HUES48 (cell line): ENCODE measurements at regions not wholly inside any gene's neighbourhood (a gene's known extent, or its start where the extent isn't known, plus 50 kb on each side); places are given as distances from the start of the nearest gene placed in this dataset.

Experiments used
- H3K27ac ChIP-seq: one replicate; pipeline ENCODE4 v1.7.0; 2013; ENCODE audit warnings: low read depth, low read length, inconsistent platforms
- H3K27me3 ChIP-seq: 2 replicates; pipeline ENCODE4 v1.6.1; 2013; ENCODE audit warnings: mild to moderate bottlenecking, low read length; ENCODE audit not compliant: control insufficient read depth, insufficient read depth
- H3K36me3 ChIP-seq: 2 replicates; pipeline ENCODE4 v1.6.1; 2013; ENCODE audit warnings: low read length; ENCODE audit not compliant: control insufficient read depth, insufficient read depth
- H3K4me1 ChIP-seq: 2 replicates; pipeline ENCODE4 v1.6.1; 2013; ENCODE audit warnings: mild to moderate bottlenecking, low read length; ENCODE audit not compliant: control insufficient read depth, insufficient read depth
- H3K4me3 ChIP-seq: 2 replicates; pipeline ENCODE4 v1.5.1; 2013; ENCODE audit warnings: mild to moderate bottlenecking, low read depth, low read length
- H3K9ac ChIP-seq: 2 replicates; pipeline ENCODE4 v1.6.1; 2013; ENCODE audit warnings: mild to moderate bottlenecking, low read depth, low read length, moderate library complexity
- H3K9me3 ChIP-seq: 2 replicates; pipeline ENCODE4 v1.6.1; 2013; ENCODE audit warnings: low read length; ENCODE audit not compliant: control insufficient read depth, insufficient read depth

DNA sequence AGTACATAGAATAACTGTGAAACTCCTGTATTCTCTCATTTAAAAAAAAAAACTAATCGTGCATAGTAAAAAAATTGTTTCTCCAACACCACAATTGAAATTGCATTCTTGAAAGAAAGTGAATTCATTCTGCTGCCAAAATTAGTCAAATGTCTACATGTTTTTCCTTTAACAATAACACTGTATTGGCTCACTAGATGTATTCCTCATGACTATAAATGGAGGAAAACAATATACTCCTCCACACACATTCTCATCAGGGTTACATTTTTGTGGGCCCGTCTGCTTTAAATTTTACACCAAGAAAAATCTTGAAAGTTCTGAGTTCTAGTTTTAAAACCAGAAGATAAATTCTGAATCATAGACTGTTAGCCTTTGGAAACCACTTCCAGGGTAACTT is 233.6 kb downstream of the KLF12 start:
- H3K36me3 ChIP-seq, result no peaks in the 10 kb centered on the region
- no peak overlapping the region for H3K4me3 ChIP-seq
- no peaks in the 10 kb centered on the region for H3K4me1 ChIP-seq
- no peaks in the 10 kb centered on the region for H3K9me3 ChIP-seq
- H3K27me3 ChIP-seq, result peaks cover 42% of the 10 kb centered on the region
- no peak overlapping the region for H3K27ac ChIP-seq
- H3K9ac ChIP-seq, result no peak overlapping the region

DNA sequence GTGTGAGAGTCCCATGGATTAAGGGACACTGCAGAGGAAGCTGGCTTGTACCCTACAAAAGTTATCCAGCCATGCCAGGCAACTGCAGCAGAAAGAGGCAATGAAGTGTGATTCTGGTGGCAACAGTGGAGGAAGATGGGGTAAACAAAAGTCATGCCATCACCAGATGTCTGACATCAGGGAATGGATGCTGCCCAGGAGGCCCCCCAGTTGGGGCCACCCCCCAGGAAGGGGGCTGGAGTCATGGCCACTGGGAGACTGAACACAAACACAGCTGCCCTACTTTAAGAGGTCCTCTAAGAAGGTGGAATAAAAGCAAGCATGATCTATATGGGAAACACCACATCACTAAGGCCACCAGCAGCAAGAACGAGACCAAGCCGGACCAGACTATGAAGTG is 235.3 kb downstream of the KLF12 start:
- Histone ChIP-seq H3K4me3 (no peak overlapping the region), H3K9ac (no peak overlapping the region), H3K4me1 (no peaks in the 10 kb centered on the region), H3K27me3 (peaks cover 26% of the 10 kb centered on the region), H3K27ac (no peak overlapping the region), H3K9me3 (no peaks in the 10 kb centered on the region), H3K36me3 (no peaks in the 10 kb centered on the region)

DNA sequence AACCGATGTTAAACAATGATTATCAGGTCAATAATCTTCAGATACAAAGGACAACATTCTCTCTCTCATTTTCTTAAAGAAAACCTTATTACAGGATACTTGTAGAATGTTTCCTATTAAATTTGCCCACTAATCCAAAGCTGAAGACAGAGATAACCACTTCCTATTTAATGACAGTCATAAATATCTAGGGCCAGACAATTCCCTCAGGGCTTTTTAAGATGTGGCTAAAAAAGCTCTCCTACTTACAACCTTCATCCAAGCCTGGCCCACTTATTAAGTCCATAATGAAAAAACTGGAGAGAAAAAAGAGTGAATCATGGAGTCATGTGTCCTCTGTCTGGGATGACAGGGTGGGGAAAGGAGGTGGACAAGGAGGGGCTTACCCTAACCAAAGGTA is 235.9 kb downstream of the KLF12 start:
- H3K36me3 ChIP-seq, result no peaks in the 10 kb centered on the region
- H3K27ac ChIP-seq, result no peak overlapping the region
- no peaks in the 10 kb centered on the region for H3K4me1 ChIP-seq
- no peak overlapping the region for H3K4me3 ChIP-seq
- no peak overlapping the region for H3K9ac ChIP-seq
- H3K9me3 ChIP-seq, result no peaks in the 10 kb centered on the region
- peaks cover 20% of the 10 kb centered on the region for H3K27me3 ChIP-seq

DNA sequence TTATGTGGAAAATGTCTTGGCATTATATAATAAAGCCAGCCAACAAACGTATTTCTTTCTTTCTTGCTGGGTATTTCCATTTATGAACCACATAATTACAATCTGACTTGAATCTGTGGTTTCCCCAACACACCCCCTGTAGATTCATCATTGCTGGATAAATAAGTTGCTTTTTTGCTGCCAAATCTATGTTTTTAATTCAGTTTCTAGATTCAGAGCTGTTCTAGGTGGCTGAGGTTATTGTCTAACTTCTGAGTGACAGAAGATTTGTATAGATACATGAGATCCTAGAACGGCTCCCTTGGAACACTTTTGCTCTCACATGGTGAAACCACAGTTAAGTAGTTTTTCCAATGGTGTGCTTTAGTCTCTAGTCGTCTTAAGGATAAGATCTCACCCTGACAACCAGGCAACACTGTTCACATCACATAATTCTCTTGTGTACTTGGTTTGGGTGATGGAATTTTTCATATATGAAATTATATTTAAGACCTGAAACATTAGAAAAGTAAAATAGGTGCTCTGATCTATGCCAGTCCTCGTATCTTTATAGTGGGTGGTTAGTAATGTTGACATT is 239.1 kb downstream of the KLF12 start:
- Histone ChIP-seq H3K9ac (no peak overlapping the region), H3K4me1 (peaks cover 18% of the 10 kb centered on the region), H3K4me3 (no peak overlapping the region), H3K27me3 (no peaks in the 10 kb centered on the region), H3K9me3 (no peaks in the 10 kb centered on the region), H3K27ac (no peak overlapping the region), H3K36me3 (no peaks in the 10 kb centered on the region)

DNA sequence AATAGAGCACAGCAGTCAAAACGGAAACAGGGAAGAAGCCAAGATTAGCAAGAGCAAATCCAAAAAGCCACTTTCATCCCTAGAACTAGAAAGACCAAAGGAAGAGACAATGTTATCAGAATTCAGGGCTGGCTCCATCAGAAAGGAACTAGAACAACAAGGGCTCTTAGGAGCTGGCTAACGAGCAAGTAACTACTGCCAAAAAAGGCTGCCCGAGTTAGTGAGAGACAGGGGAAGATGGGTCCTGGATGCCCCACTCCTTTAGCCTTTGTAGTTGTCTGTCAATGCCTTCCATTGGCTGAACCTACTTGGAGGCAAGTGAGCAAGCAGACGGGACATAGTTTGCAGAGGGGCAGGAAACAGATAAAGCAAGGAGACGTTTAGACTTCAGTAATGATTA is 240.4 kb downstream of the KLF12 start:
- Histone ChIP-seq H3K9me3 (no peaks in the 10 kb centered on the region), H3K9ac (no peak overlapping the region), H3K36me3 (no peaks in the 10 kb centered on the region), H3K4me3 (no peak overlapping the region), H3K27ac (no peak overlapping the region), H3K4me1 (peaks cover 30% of the 10 kb centered on the region), H3K27me3 (no peaks in the 10 kb centered on the region)

DNA sequence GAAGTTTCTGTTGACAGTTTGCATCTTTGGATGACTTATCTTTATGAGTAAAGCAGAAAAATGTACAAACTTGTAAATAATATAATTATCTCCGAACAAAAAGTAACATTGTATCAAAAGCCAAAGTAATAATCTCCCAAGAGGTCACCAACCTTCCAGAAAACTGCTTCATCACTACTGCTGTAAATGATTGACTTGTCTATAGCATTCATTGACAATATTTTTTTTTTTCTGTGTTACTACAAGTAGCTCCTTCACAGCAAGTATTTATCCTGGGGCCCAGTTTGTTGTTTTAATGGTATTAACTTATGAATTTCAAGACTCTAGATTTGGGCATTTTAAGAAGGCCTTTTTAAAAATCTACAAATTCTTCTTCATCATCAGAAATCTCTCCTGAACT is 242.4 kb downstream of the KLF12 start:
- Histone ChIP-seq H3K9ac (no peak overlapping the region), H3K4me1 (peaks cover 30% of the 10 kb centered on the region), H3K27ac (no peak overlapping the region), H3K27me3 (no peaks in the 10 kb centered on the region), H3K9me3 (no peaks in the 10 kb centered on the region), H3K36me3 (no peaks in the 10 kb centered on the region), H3K4me3 (no peak overlapping the region)

DNA sequence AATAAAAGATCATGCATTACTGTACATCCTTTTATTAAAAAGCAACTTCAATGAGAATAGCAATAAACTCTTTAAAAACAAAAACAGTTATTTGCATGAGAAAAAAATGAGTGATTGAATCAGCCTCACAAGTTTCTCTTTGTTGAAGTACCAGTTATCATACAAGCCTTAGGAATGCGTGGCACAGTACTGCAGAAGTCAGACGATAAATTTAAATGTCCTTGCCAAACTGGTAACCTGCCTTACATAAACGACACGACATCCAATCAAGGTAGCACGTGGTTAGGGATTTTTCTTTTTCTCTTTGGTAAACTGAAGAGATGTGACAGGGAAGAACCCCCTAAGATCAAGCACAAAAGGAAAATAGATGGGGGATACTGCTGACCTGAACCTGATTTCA is 251.0 kb downstream of the KLF12 start:
- H3K9me3 ChIP-seq, result no peaks in the 10 kb centered on the region
- no peak overlapping the region for H3K4me3 ChIP-seq
- H3K27me3 ChIP-seq, result no peaks in the 10 kb centered on the region
- peaks cover 17% of the 10 kb centered on the region; the same call in 1 of the 2 replicates for H3K4me1 ChIP-seq
- H3K9ac ChIP-seq, result no peak overlapping the region
- no peak overlapping the region for H3K27ac ChIP-seq
- no peaks in the 10 kb centered on the region for H3K36me3 ChIP-seq

DNA sequence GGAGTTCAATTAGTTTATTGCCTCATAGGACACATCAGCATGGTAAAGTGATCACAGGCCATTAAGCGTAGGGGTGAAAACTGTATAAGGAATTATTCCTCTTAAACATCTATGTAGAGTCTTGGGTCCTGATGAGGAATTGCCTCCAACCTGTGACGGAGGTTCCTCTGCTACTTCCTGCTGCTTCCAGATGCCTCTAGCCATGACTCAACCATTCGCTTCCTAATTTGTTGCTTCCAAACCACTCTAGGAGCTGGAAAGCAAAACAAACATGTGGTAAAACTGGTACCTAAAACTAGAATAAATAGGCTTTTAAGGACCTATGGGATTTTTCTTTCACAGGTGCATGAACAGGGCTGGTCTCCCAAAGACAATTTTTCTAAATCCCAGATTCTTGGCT is 253.8 kb downstream of the KLF12 start:
- Histone ChIP-seq H3K27ac (no peak overlapping the region), H3K27me3 (no peaks in the 10 kb centered on the region), H3K9me3 (no peaks in the 10 kb centered on the region), H3K36me3 (no peaks in the 10 kb centered on the region), H3K9ac (no peak overlapping the region), H3K4me1 (peaks cover 17% of the 10 kb centered on the region; the same call in 1 of the 2 replicates), H3K4me3 (no peak overlapping the region)

DNA sequence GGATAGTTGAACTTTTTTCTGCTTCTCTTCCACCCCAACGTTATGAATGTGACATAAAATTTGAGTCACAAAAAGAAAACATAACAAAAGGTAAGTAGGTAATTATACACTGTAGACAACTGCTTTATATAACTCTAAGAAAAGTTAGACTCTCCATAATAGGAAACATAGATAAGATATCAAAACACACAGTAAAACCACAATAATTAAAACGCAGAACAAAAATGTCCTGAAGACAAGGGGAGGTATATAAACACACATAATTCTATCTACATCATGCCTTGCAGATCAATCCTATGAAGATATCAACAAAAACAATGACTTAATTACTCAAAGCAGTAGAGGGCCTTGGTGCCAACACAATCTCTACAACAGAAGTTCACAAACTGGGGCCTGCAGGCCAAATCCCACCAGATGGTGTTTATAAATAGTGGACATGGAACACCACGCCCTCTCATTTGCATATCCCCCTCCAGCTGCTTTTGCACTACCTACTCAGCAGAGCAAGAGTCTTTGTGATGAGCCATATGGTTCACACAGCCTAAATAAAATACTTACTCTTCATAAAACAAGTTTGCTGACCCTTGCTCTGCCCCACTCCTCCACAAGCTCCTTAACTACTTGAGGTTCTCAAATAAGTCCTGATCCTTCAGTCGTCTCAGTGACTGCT is 254.7 kb downstream of the KLF12 start:
- no peak overlapping the region for H3K27ac ChIP-seq
- H3K4me1 ChIP-seq, result peaks cover 17% of the 10 kb centered on the region; the same call in 1 of the 2 replicates
- H3K27me3 ChIP-seq, result no peaks in the 10 kb centered on the region
- H3K9ac ChIP-seq, result no peak overlapping the region
- H3K36me3 ChIP-seq, result no peaks in the 10 kb centered on the region
- no peaks in the 10 kb centered on the region for H3K9me3 ChIP-seq
- no peak overlapping the region for H3K4me3 ChIP-seq

DNA sequence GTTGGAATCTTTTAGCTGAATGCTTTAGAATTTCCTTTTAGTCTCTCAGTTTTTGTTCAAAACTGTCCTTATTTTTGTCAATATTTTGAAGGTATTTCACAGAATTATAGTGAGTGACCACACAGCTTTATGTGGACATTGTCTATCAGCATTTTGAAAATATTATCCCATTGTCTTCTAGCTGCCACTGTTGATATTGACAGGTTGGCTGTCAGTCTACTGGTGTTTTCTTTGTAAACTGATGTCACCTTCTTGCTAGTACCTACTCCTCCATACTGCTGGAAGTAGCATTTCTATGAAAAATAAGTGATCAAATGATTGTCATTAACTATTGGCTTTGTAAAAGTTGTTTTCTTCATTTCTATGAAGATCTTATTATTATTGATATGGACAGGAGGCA is 256.8 kb downstream of the KLF12 start:
- no peaks in the 10 kb centered on the region for H3K36me3 ChIP-seq

DNA sequence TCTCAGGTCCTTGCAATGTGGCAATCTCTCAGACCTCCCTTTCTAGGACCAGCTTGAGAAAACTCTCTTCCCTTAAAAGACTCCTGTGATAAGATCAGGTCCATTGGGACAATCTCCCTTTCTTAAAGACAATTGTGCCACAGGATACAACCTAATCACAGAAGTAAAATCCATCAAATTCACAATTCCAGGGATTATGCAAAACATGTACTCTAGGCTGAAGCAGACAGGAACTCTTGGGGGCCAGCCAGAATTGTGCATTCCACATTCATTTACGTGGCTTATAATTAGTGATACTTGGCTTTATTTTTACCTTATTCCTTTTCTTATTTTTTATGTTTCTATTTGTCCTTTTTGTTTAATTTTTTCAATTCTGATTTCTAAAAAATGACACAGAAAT is 257.9 kb downstream of the KLF12 start:
- no peak overlapping the region for H3K9ac ChIP-seq
- no peaks in the 10 kb centered on the region for H3K36me3 ChIP-seq
- peaks cover 10% of the 10 kb centered on the region; the same call in 1 of the 2 replicates for H3K4me1 ChIP-seq

More for the DNA sequence above, 256.8 kb downstream of the KLF12 start:
- no peak overlapping the region for H3K4me3 ChIP-seq
- H3K9me3 ChIP-seq, result no peaks in the 10 kb centered on the region
- H3K4me1 ChIP-seq, result peaks cover 10% of the 10 kb centered on the region; the same call in 1 of the 2 replicates
- H3K27me3 ChIP-seq, result no peaks in the 10 kb centered on the region
- no peak overlapping the region for H3K27ac ChIP-seq
- H3K9ac ChIP-seq, result no peak overlapping the region

More for the DNA sequence above, 257.9 kb downstream of the KLF12 start:
- Histone ChIP-seq H3K9me3 (no peaks in the 10 kb centered on the region), H3K27me3 (no peaks in the 10 kb centered on the region), H3K4me3 (no peak overlapping the region), H3K27ac (no peak overlapping the region)
